KOPT-K1 (cell line): ENCODE measurements at regions not wholly inside any gene's neighbourhood (a gene's known extent, or its start where the extent isn't known, plus 50 kb on each side); places are given as distances from the start of the nearest gene placed in this dataset.

Source experiments
- H3K27ac ChIP-seq: fragments of 200-600 bp; sonication (generic); 2 replicates; pipeline ENCODE4 v1.5.1; 2016; ENCODE audit warnings: antibody characterized with exemption, mild to moderate bottlenecking, low read depth, low read length; ENCODE audit not compliant: poor library complexity, severe bottlenecking
- H3K36me3 ChIP-seq: fragments of 200-600 bp; sonication (generic); 2 replicates; pipeline ENCODE4 v1.5.1; 2017; ENCODE audit warnings: antibody characterized with exemption, mild to moderate bottlenecking, low read length, moderate library complexity; ENCODE audit not compliant: insufficient read depth
- H3K9me3 ChIP-seq: fragments of 200-600 bp; sonication (generic); 2 replicates; pipeline ENCODE4 v1.5.1; 2017; ENCODE audit warnings: antibody characterized with exemption, low read length, mild to moderate bottlenecking; ENCODE audit not compliant: insufficient read depth, poor library complexity, severe bottlenecking

DNA sequence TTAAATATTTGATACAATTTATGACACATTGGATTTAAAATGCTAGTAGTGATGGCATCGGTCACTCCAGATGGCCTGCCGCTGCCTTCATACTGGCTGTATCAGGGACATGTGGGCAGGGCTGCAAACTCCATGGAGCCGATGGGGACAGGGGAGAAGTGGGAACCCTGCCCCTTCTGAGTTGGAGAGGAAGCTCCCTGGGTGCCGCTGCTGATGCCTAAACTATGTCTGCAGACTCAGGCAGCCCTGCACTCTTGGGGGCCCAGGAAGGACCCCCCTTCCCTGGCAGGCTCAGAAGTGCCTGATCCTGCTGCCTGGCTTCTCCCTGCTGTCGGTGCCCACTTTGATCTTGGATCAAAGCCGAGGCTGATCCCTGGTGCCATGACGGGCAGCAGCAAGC lies 1522.1 kb downstream of the OTOL1 start:
- no peaks in the 10 kb centered on the region for H3K9me3 ChIP-seq
- no peak overlapping the region for H3K27ac ChIP-seq
- H3K36me3 ChIP-seq = no peaks in the 10 kb centered on the region

DNA sequence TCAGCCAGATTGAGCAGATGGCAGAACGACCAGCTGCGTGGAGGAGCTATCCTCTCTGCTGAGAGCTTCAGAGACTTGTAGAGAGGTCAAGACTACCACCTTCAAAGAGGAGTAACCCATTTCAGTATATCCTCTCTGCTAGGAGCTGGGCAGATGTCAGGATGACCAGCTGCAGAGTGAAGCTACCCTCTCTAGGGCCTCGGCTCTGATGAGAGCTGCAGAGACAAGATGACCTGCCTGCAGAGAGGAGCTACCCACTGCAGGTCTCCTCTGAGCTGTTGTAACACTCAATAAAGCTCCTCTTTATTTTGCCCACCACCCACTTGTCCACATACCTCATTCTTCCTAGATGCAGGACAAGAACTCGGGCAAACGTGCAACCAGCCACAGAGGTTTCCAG lies 1522.7 kb downstream of the OTOL1 start:
- Histone ChIP-seq H3K27ac (no peak overlapping the region), H3K36me3 (no peaks in the 10 kb centered on the region)

DNA sequence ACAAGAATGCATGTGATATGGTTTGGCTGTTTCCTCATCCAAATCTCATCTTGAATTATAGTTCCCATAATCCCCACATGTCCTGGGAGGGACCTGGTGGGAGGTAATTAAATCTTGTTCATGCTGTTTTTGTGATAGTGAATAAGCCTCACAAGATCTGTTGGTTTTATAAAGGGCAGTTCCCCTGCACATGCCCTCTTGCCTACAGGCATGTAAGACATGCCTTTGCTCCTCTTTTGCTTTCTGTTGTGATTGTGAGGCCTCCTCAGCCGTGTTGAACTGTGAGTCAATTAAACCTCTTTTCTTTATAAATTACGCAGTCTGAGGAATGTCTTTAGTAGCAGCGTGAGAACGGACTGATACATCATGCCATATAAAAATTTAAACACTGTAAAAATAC lies 1537.0 kb downstream of the OTOL1 start:
- H3K27ac ChIP-seq = no peak overlapping the region
- no peaks in the 10 kb centered on the region for H3K9me3 ChIP-seq
- H3K36me3 ChIP-seq = no peaks in the 10 kb centered on the region

More for the DNA sequence above, 1522.7 kb downstream of the OTOL1 start:
- no peaks in the 10 kb centered on the region for H3K9me3 ChIP-seq

DNA sequence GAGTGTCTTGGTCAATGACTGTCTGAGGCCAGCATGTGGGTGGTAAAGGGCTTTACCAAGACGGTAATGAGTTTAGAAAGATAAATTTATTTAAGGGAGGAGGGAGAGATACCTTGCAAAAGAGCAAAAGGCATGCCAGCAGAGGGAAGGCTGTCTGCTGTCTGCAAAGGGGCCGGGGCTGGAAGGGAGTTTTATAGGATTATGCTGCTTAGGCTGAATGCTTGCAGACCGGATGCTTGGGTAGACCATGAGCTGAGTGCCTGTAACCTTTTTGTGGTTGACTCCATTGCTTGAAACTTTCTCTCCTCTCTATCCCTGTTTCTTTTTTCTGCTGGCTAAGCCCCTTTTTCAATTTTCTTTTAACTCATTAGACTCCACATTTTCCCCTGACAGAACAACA lies 1543.0 kb downstream of the OTOL1 start:
- no peak overlapping the region for H3K27ac ChIP-seq
- no peaks in the 10 kb centered on the region for H3K9me3 ChIP-seq
- no peaks in the 10 kb centered on the region for H3K36me3 ChIP-seq

DNA sequence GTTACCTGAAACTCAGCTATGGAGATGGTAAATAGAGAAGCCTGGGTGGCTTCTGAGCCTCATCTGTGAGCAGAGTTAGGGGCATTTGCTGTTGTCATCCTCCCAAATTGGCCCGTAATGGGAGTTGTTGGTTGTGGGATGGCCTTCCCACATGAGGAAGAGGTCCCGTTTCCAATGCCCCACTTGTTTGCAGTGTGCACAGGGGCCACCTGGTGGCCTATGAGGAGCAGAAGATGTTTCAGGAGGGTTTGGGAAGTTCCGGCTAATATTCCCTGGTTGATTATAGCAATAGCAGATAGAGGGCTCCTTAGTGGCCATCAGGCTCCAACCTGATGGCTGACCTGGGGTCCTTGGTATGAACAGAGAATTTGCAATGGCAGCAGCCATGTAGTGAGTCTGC lies 1546.5 kb downstream of the OTOL1 start:
- Histone ChIP-seq H3K27ac (no peak overlapping the region), H3K36me3 (no peaks in the 10 kb centered on the region), H3K9me3 (no peaks in the 10 kb centered on the region)

DNA sequence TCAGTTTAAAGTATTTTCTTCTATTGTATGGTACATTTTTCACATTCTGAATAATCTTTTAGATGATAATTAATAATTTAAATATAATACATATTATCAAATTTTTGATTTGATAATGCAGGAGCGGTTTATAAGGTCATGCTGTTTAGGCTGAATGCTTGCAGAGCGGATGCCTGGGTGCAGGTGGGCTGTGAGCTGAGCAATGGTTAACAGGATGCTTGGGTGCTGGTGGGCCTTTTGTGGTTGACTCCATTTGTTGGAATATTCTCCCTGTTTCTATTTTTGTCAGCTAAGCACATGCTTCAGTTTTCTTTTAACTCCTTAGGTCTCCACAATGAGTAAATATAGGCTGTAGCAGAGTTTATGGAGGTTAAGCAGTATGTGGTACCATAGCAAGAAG lies 1549.3 kb downstream of the OTOL1 start:
- Histone ChIP-seq H3K27ac (no peak overlapping the region), H3K36me3 (no peaks in the 10 kb centered on the region), H3K9me3 (no peaks in the 10 kb centered on the region)

DNA sequence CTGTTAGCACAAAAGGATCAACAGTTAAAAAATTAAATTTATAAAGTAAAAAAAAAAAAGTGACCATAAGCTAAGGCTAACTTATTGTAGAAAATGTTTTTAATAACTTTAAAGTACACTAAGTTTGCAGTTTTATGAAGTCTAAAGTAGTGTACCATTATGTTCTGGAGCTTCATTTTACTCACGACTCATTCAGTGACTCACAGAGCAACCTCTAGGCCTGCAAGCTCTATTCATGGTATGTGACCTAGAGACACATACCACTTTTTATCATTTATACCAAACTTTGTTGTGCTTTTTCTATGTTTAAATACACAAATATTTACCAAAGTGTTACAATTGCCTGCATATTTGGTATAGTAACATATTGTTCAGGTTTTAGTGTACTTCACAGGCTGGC lies 1552.3 kb downstream of the OTOL1 start:
- H3K36me3 ChIP-seq = no peaks in the 10 kb centered on the region
- no peak overlapping the region for H3K27ac ChIP-seq
- H3K9me3 ChIP-seq = no peaks in the 10 kb centered on the region

DNA sequence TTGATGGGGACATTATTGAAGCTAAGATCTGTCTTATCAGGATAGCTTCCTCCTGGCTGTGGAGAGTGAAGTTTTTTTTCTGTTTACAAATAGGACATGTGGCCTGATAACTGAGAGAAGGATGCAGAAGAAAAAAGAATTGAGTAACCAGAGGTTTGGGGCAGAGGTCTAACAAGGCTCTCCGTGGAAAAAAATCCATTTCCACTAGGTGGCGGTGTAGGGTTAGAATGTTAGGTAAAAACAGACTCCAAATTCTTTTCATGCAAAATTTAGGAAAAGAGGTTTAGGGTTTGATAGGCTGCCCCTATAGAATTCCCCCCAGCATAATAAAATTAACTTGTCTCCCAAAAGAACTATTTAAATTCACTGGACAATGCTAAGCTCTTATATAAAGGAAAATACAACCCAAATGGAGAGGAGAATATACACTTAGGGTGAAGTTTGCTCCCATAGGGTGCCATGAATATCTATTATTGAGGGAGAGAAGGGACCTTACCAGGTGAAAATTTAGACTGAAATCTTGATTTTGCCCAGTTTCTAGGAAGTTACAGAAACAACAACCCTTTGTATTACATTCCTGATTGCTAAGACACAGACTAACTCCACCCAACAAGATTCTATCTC lies 1560.4 kb downstream of the OTOL1 start:
- H3K27ac ChIP-seq = no peak overlapping the region
- no peaks in the 10 kb centered on the region for H3K36me3 ChIP-seq

DNA sequence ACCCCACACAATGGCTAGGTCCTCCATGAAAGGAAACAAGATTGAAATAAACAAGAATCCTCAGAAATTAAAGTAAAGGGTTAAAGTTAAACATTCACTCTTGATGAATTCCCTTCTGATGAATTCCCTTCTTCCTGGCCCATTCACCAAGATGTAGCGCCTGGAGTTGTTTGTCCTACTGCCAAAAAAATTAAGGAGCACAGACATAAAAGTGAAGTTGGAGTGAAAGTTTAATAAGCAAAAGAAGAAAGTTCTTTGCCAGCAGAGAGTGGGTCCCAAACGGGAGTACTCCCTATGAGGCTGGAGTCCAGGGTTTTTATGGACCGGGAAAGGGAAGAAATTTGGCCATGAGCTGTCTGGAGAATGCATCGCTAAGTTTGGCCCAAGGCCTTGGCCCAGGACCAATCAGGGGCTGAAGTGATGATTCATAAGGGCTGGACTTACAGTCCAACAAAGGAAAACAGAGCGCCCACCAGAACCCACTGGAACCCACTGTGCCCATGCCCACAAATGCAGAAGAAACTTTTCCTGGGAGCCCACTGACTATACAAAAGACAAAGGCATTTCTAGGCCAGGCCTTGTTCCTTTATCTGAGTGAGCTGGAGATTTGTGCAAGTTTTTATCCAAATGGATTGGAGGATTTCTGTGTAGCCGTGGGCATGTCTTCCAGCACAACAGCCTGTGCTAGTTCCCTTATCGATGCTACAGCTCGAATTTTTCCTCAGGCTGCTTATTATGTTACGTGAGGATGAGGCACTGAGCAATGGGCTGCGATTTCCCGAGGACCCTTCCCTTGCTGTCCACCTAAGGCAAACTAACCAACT lies 1561.6 kb downstream of the OTOL1 start:
- no peak overlapping the region for H3K27ac ChIP-seq
- H3K36me3 ChIP-seq = no peaks in the 10 kb centered on the region
- no peaks in the 10 kb centered on the region for H3K9me3 ChIP-seq

More for the DNA sequence above, 1560.4 kb downstream of the OTOL1 start:
- H3K9me3 ChIP-seq = no peaks in the 10 kb centered on the region

DNA sequence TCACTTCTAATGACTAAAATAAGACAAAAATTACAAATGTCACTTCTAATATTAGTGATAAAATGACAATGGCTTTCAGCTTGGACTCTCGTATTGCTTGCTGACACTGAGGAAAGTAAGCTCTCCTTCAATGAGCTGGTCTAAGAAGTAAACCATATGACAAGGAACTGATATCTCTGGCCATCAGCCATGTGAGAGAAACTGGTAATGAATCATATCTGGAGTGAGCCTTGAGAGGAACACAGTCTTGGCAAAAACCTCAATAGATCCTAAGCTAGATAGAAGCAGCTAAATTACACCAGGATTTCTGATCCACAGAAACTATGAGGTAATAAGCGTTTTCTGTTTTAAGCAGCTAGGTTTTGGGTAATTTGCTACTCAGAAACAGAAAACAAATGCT lies 1575.1 kb downstream of the OTOL1 start:
- no peaks in the 10 kb centered on the region for H3K36me3 ChIP-seq
- H3K27ac ChIP-seq = no peak overlapping the region
- peaks cover 14% of the 10 kb centered on the region for H3K9me3 ChIP-seq
